GM10266 (cell line): ENCODE measurements at regions not wholly inside any gene's neighbourhood (a gene's known extent, or its start where the extent isn't known, plus 50 kb on each side); places are given as distances from the start of the nearest gene placed in this dataset.

Source experiments
- DNase-seq: peaks from one replicate; pipeline ENCODE4 v3.0.0; 2012; ENCODE audit errors: extremely low spot score
- TF ChIP-seq, protein P1 (sequence below): IDR thresholded peaks from 2 replicates; pipeline ENCODE4 v1.5.1; 2012; ENCODE audit warnings: mild to moderate bottlenecking, low read depth; ENCODE audit not compliant: control insufficient read depth, insufficient read depth; ENCODE audit errors: missing control alignments

DNA sequence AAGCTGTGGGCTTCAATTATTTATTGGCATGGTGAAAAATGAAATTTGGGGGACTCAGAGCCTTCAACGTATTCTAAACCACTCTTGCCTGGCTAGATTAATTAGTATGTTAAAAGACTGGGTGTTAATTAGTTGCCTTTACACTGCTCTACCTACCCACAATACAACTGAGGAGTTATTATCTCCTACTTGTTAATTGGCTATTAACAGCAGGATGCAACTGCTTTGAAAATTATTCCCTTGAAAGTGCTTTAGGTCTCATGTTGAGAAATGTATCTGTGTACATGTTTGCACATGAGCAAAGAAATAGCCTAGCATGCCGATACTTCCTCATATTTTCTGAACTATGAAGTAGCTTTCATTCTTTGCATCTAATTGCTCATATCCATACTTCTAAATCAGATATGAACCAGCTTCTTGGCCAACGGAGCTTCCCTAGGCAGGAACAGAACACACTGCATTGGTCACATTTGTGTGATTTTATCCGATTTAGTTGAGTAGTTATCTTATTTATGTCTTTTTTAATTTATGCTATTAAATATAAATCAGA is 155.8 kb downstream of the GPAM start:
- TF ChIP-seq, protein P1, sequence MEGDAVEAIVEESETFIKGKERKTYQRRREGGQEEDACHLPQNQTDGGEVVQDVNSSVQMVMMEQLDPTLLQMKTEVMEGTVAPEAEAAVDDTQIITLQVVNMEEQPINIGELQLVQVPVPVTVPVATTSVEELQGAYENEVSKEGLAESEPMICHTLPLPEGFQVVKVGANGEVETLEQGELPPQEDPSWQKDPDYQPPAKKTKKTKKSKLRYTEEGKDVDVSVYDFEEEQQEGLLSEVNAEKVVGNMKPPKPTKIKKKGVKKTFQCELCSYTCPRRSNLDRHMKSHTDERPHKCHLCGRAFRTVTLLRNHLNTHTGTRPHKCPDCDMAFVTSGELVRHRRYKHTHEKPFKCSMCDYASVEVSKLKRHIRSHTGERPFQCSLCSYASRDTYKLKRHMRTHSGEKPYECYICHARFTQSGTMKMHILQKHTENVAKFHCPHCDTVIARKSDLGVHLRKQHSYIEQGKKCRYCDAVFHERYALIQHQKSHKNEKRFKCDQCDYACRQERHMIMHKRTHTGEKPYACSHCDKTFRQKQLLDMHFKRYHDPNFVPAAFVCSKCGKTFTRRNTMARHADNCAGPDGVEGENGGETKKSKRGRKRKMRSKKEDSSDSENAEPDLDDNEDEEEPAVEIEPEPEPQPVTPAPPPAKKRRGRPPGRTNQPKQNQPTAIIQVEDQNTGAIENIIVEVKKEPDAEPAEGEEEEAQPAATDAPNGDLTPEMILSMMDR, result no peak
- DNase-seq, result no peak

DNA sequence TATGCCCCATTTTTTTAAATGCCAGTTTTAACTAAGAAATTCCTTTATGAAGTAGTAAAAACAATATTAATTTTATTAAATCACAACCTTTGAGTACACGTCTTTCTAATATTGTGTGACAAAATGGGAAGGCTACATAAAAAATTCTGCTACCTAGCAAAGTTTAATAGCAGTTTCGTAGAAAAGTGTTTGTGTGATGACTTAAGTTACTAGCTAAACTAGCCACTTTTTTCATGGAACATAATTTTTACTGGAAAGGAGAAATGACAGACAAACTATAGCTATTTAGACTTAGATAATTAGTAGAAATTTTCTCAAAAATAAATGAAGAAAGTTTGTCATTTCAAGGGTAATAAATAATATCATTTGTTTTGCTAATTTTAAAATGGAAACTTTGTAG is 153.1 kb downstream of the GPAM start:
- TF ChIP-seq, protein P1, result no peak
- no peak for DNase-seq

DNA sequence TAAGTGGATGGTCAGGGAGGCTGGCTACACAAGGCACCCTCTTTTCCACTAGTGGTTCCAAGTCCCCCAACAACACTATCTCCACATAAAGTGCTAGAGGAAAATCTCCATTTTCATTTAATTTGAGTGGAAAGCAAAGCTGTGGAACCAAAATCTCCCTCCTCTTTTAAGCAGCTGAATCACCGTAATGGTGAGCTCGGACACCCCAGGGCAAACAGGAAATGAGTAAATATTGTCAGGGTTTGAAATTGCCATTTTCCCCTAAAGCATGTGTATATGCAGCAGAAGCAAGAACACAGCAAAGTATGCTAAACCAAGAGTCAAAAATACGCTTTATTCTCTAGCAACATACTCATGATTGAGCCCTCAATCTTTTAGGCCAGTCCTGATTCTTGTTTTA is 143.7 kb downstream of the GPAM start:
- TF ChIP-seq, protein P1, result no peak
- no peak for DNase-seq

DNA sequence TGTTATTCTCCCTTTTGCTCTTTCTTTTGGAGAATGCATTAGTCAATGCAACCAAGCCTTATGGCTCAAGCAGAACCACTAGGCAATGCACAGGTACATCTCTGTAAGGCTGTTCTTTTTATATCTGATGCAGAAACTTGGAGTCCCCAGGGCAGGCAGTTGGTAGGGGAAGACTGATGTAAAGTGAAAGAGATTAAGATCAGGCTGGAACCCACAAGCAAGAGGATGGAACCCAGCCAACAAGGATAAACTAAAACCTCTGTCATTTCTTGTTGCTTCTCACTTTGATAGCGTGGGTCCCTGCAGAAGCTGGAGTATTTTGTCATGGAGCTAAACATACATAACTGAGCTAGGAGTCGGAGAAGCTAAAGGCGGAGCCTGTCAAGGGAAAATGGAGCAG is 142.9 kb downstream of the GPAM start:
- TF ChIP-seq, protein P1, result no peak
- DNase-seq, result no peak

DNA sequence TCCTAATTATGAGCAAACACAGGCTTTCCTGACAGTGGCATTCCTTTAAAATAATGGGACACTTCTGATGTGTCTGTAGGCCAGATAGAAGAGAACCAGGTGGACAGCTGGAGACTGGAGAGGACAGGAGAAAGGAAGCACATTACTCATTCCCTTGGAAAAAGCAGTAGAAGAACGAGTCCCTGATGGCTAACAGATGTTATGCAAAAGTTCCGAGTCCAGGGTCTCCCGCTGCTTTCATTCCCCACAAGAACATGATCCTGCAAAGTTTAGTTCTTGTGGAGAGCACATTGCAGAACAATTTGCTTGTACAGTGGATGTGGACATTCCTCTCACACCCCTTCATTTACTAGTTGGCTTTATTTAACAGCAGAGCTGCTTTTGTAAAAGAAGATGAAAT is 137.6 kb downstream of the GPAM start:
- TF ChIP-seq, protein P1, result no peak

DNA sequence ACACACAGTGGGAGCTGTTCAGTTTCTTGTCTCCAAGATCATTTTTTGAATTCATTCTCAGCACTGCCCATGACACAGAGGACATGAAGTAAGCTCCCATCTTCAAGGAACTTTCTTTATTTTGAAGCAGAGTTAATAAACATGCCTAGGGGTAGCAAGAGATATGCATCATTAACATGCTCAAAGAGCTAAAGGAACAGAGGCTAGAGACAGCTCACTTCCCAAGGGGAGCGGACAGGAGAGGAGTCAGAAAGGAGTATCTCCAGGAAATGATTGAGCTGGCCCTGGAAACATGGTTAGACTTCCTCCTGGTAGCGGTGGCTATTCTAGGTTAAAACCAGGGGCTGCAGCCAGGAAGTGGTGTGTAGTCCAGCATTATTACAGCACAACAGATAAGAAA is 135.9 kb downstream of the GPAM start:
- no peak for DNase-seq
- TF ChIP-seq, protein P1, result no peak

More for the DNA sequence above, 137.6 kb downstream of the GPAM start:
- no peak for DNase-seq

DNA sequence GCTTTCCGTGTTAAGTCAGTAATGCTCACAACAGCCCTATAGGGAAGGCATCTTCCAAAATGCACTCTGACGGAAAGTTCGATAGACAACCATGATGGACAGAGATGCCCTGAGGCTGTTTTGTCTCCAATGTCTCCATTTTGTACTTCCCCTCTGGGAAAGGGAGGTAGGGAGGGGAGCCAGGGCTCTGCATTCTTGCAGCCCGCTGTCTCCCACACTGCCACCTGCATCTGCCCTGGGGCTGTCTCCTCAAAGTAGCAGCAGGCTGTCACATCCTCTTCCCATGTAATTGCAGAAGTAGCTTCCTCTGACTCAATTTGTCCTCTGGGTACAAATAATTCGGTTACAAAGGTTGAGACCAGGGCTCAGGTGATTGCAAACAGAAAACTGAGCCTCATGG is 131.4 kb downstream of the GPAM start:
- TF ChIP-seq, protein P1, result no peak
- DNase-seq, result no peak
